ENCODE measurements at regions not wholly inside any gene's neighbourhood (a gene's known extent, or its start where the extent isn't known, plus 50 kb on each side); places are given as distances from the start of the nearest gene placed in this dataset.
A peak's percentile ranks its signal among the peaks of the same experiment; 100 is the strongest.

GRCh38 chr13:44188257-44188656 lies 185.4 kb upstream of the SERP2 start:
- no CpG with 5 or more reads among the region's 2 CpGs for WGBS (ENCODE audit: extremely low coverage, insufficient read length, low lambda C conversion rate)
- Histone ChIP-seq H2BK120ac (ENCODE audit: low read depth, low read length, poor library complexity, severe bottlenecking) (no peak overlapping the region), H3K27me3 (ENCODE audit: insufficient read depth, low read length) (no peaks in the 10 kb centered on the region), H3K79me2 (ENCODE audit: insufficient read depth, low read length) (no peaks in the 10 kb centered on the region), H4K91ac (ENCODE audit: insufficient read length, low read depth, low read length) (no peak overlapping the region), H3K4ac (ENCODE audit: low read depth, low read length) (no peak overlapping the region), H3K56ac (ENCODE audit: insufficient read length, low read depth, low read length) (no peak overlapping the region), H3K23ac (ENCODE audit: insufficient read length, low read depth, low read length) (no peak overlapping the region), H2BK20ac (ENCODE audit: low read depth, low read length, poor library complexity, severe bottlenecking) (no peak overlapping the region), H2AK5ac (ENCODE audit: insufficient read length, low read length) (no peak overlapping the region), H3K23me2 (ENCODE audit: insufficient read length, low read depth, low read length, poor library complexity, severe bottlenecking) (no peaks in the 10 kb centered on the region), H3K27ac (ENCODE audit: insufficient read length, low read depth, low read length) (no peak overlapping the region), H3K14ac (ENCODE audit: insufficient read depth, low read length) (no peak overlapping the region), H3K4me2 (ENCODE audit: insufficient read depth, insufficient read length, low read length) (no peak overlapping the region), H2AFZ (ENCODE audit: low read length) (no peak overlapping the region), H3T11ph (ENCODE audit: low read length) (no peak overlapping the region), H3K79me1 (ENCODE audit: insufficient read depth, low read depth, low read length, poor library complexity, severe bottlenecking) (no peaks in the 10 kb centered on the region), H4K5ac (ENCODE audit: insufficient read length, low read depth, low read length) (no peak overlapping the region), H2BK15ac (ENCODE audit: low read depth, low read length) (no peak overlapping the region), H3K4me1 (ENCODE audit: insufficient read depth, low read length) (no peaks in the 10 kb centered on the region), H3K9ac (ENCODE audit: extremely low read depth, insufficient read length, low read length) (no peak overlapping the region), H3K9me3 (ENCODE audit: control insufficient read depth, low read depth, low read length) (no peaks in the 10 kb centered on the region), H4K8ac (replicated peaks; ENCODE audit: insufficient read length, low read depth, low read length) (no peak overlapping the region), H4K20me1 (ENCODE audit: control insufficient read depth, insufficient read depth, insufficient read length) (no peaks in the 10 kb centered on the region), H3K18ac (ENCODE audit: insufficient read length, low read depth, low read length) (no peak overlapping the region), H2BK12ac (ENCODE audit: insufficient read length, low read depth, low read length) (no peak overlapping the region), H2BK5ac (ENCODE audit: insufficient read length, low read length) (no peak overlapping the region)
- H3K4me1 Mint-ChIP-seq, result peaks cover 0 to 2% of the 10 kb centered on the region in 2 experiments; a peak in 3 of 4 replicates
- no peak overlapping the region for H3K4me3 Mint-ChIP-seq
- 0 out of 5 replicates have a peak, but pooled peaks cover 0 to 5% of the 10 kb centered on the region in 2 experiments for H3K9me3 Mint-ChIP-seq
- DNase-seq, result no peak
- no peaks in the 10 kb centered on the region for H3K36me3 Mint-ChIP-seq (ENCODE audit: insufficient read depth in 1 of 3, low read depth in 3 of 3)
- H3K27ac Mint-ChIP-seq, result peak overlapping the region in 1 of 3 experiments; percentile 38; a peak in 2 of 7 replicates
- peaks cover 4% of the 10 kb centered on the region; the same call in 1 of the 2 replicates for H3K27me3 Mint-ChIP-seq (ENCODE audit: low read depth)
- TF ChIP-seq CTCF (conservative IDR thresholded peaks at IDR 0.05), result no peak

Measured in H9 (cell line).